ENCODE measurements at regions not wholly inside any gene's neighbourhood (a gene's known extent, or its start where the extent isn't known, plus 50 kb on each side); places are given as distances from the start of the nearest gene placed in this dataset.

- TF ChIP-seq, protein P1, sequence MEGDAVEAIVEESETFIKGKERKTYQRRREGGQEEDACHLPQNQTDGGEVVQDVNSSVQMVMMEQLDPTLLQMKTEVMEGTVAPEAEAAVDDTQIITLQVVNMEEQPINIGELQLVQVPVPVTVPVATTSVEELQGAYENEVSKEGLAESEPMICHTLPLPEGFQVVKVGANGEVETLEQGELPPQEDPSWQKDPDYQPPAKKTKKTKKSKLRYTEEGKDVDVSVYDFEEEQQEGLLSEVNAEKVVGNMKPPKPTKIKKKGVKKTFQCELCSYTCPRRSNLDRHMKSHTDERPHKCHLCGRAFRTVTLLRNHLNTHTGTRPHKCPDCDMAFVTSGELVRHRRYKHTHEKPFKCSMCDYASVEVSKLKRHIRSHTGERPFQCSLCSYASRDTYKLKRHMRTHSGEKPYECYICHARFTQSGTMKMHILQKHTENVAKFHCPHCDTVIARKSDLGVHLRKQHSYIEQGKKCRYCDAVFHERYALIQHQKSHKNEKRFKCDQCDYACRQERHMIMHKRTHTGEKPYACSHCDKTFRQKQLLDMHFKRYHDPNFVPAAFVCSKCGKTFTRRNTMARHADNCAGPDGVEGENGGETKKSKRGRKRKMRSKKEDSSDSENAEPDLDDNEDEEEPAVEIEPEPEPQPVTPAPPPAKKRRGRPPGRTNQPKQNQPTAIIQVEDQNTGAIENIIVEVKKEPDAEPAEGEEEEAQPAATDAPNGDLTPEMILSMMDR (IDR thresholded peaks at IDR 0.05; ENCODE audit: insufficient read depth, low read length): no peak
- TF ChIP-seq REST (IDR thresholded peaks at IDR 0.05; ENCODE audit: insufficient replicate concordance, low read depth): no peak
- no peak for TF ChIP-seq POLR2AphosphoS5 (IDR thresholded peaks at IDR 0.05; ENCODE audit: low read depth)
- no peak for TF ChIP-seq GABPA (IDR thresholded peaks at IDR 0.05; ENCODE audit: low read depth)
Measured at GRCh38 chr1:218156595-218156994, 128.5 kb upstream of the RRP15 start.
